Heart left ventricle (tissue), 13 donors: ENCODE measurements at regions not wholly inside any gene's neighbourhood (a gene's known extent, or its start where the extent isn't known, plus 50 kb on each side); places are given as distances from the start of the nearest gene placed in this dataset.

Experiments used
- POLR2A ChIP-seq, 2 donors: fragments of 450-650 bp; IDR thresholded peaks; one replicate each; pipeline ENCODE4 v1.6.1; 2017; ENCODE audit warnings: antibody characterized with exemption in 2 of 2, mild to moderate bottlenecking in 2 of 2, moderate library complexity in 2 of 2
- TF ChIP-seq, protein P1 (sequence below), 12 donors: fragments of 200-600 bp; sonication (generic) in 4 of 12; IDR thresholded peaks; one replicate each; pipeline versions ENCODE4 v1.5.0 to v1.8.0; 2018 to 2022; ENCODE audit warnings: antibody characterized with exemption in 12 of 12, mild to moderate bottlenecking in 5 of 12
- donor health status: ischemic (EF 13 %, LVEDD 7.1; RV severe dilation, severe dysfunction).
- donor health status: DM: no; HTN: yes; CAD: no.
- donor health status: DM: no; HTN: no; CAD: no.
- donor health status: ischemic (EF 25% LVEDD 6.9; RV normal size, moderate dysfunction).
- donor health status: ischemic (EF 25% LVEDD 5.7; RV mildly dilated, moderate dysfunction).
- donor health status: ischemic (EF 35%, LVEDD 5.7; RV mildly dilated, moderate dysfunction).
- donor health status: nonischemic (EF 11% LVEDD 7.7; RV severe dilation, severe dysfunction).
- donor health status: DM: yes; HTN: yes; CAD: no.
- donor health status: PGD.
- donor health status: ischemic (EF 29% LVEDD 5.4; RV normal size, mild dysfunction).
- donor health status: nonischemic (EF 23%, LVEDD 6.1; RV moderate dilation, normal function).

DNA sequence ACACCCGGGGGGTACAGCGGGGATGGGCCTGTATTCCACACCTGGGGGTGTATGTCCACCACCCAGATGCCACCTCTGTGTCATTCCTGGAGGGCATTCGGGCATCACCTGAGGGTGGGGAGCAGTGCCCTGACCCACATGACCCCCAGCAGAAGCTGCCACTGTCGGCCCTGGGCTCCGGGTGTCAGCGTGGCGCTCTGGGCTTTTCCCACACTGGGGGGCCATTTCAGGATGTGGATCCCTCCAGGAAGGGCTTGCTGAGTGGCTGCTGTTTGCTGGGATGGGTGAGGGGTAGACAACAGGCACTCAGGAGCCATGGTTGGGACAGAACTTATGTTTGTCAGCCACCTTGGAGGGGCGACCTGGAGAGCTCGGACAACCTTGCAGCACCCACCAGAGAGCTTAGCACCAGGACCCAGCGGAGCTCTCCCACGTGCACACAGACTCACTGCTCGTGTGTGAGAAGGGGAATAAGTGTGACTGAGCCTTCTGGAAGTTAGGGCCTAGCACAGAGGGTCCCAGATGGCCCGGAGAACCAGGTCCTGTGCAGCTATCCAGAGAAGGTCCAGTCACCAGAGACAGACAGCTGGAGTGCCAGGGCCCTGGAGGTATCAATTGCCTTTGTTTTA is 102.7 kb downstream of the METRNL start:
- no peak for TF ChIP-seq POLR2A (IDR thresholded peaks at IDR 0.05)
- TF ChIP-seq, protein P1, sequence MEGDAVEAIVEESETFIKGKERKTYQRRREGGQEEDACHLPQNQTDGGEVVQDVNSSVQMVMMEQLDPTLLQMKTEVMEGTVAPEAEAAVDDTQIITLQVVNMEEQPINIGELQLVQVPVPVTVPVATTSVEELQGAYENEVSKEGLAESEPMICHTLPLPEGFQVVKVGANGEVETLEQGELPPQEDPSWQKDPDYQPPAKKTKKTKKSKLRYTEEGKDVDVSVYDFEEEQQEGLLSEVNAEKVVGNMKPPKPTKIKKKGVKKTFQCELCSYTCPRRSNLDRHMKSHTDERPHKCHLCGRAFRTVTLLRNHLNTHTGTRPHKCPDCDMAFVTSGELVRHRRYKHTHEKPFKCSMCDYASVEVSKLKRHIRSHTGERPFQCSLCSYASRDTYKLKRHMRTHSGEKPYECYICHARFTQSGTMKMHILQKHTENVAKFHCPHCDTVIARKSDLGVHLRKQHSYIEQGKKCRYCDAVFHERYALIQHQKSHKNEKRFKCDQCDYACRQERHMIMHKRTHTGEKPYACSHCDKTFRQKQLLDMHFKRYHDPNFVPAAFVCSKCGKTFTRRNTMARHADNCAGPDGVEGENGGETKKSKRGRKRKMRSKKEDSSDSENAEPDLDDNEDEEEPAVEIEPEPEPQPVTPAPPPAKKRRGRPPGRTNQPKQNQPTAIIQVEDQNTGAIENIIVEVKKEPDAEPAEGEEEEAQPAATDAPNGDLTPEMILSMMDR (IDR thresholded peaks at IDR 0.05), result no peak
